ENCODE measurements at regions not wholly inside any gene's neighbourhood (a gene's known extent, or its start where the extent isn't known, plus 50 kb on each side); places are given as distances from the start of the nearest gene placed in this dataset.

DNA sequence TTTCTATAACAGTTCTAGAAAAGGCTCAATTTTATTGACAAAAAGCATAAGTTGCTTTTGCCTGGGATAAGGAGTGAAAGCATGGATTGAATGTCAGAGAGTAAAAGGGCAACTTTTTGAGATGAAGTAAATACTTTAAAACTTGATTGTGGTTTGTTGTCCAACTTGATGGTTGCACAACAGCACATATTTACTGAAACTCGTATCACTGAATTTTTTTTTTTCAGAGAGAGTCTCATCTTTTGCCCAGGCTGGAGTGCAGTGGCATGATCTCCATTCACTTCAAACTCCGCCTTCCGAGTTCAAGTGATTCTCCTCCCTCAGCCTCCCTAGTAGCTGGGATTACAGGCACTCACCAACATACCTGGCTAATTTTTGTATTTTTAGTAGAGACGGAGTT, 856.8 kb downstream of the SH3BGRL start:
- in situ Hi-C loops (cut with HindIII; ENCODE audit: low sequenced_read_pairs), result no loop called here
- DNase-seq (ENCODE audit: low read depth, low spot score), result no peak
- no peak overlapping the region for H3K4me3 ChIP-seq (ENCODE audit: low read depth, low read length)
- TF ChIP-seq, protein P1, sequence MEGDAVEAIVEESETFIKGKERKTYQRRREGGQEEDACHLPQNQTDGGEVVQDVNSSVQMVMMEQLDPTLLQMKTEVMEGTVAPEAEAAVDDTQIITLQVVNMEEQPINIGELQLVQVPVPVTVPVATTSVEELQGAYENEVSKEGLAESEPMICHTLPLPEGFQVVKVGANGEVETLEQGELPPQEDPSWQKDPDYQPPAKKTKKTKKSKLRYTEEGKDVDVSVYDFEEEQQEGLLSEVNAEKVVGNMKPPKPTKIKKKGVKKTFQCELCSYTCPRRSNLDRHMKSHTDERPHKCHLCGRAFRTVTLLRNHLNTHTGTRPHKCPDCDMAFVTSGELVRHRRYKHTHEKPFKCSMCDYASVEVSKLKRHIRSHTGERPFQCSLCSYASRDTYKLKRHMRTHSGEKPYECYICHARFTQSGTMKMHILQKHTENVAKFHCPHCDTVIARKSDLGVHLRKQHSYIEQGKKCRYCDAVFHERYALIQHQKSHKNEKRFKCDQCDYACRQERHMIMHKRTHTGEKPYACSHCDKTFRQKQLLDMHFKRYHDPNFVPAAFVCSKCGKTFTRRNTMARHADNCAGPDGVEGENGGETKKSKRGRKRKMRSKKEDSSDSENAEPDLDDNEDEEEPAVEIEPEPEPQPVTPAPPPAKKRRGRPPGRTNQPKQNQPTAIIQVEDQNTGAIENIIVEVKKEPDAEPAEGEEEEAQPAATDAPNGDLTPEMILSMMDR (IDR thresholded peaks at IDR 0.05; ENCODE audit: low read depth, low read length), result no peak

DNA sequence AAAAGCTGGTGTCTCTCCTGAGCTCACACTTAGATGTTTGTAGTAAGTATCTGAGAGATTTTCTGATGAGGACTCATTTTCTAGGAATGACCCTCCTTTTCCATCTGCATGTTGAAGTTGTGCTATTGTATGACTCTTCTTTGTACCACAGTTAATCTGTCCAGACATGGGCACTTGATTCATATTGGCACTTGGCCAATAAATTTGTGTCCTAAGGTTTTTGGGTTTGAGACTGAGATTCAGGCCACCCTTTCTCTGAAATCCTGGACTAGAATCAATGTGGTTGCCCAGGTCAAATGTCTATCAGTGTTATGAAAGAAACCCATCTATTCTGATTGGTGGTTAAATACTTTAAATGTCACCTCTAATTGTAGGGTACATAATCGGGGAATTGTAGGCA, 869.0 kb downstream of the SH3BGRL start:
- DNase-seq (ENCODE audit: low read depth, low spot score), result no peak
- in situ Hi-C loops (cut with HindIII; ENCODE audit: low sequenced_read_pairs), result no loop called here

DNA sequence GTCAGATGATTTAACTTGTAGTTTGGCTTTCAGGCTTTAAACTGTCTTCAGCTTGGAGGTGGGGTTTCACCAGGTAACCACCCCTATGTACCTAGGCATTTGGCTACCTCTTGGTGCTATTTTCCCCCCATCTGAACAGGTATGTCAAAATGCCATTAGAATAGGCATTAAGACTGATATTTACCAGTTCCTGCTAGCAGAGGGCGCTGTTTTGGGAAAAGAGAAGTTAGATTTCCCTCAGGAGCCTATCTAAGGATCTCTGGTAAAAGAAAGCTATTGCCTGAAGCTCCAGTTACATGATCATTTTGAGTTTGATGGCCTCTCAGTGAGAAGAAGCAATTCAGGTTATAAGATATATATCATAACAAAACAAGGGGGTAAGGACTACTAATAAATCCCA, 879.1 kb downstream of the SH3BGRL start:
- DNase-seq (ENCODE audit: low read depth, low spot score), result no peak
- in situ Hi-C loops (cut with HindIII; ENCODE audit: low sequenced_read_pairs), result no loop called here
- H3K4me3 ChIP-seq (ENCODE audit: low read depth, low read length), result no peak overlapping the region
- TF ChIP-seq, protein P1 (IDR thresholded peaks at IDR 0.05; ENCODE audit: low read depth, low read length), result no peak

More for the DNA sequence above, 869.0 kb downstream of the SH3BGRL start:
- TF ChIP-seq, protein P1 (IDR thresholded peaks at IDR 0.05; ENCODE audit: low read depth, low read length), result no peak
- H3K4me3 ChIP-seq (ENCODE audit: low read depth, low read length), result no peak overlapping the region

DNA sequence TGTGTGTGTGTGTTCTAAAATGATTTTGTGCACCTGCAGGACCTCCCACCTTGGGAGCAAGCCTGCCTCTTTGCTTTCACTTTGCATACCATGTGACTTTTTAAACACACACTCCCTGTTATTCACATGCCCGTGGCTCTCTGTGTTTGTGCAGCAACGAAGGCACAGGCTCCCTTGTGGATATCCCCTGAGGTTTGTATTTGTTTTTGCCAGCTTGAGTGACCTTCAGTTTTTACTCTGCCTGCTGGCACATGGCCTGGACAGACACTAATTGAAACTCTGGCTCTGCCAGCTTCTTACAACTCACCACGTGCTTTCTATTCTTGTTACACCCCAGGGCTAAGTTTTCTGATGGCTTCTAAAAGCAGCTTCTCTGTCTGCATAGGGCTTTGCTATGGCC, 885.8 kb downstream of the SH3BGRL start:
- in situ Hi-C loops (cut with HindIII; ENCODE audit: low sequenced_read_pairs), result no loop called here
- no peak for DNase-seq (ENCODE audit: low read depth, low spot score)
- TF ChIP-seq, protein P1 (IDR thresholded peaks at IDR 0.05; ENCODE audit: low read depth, low read length), result no peak
- H3K4me3 ChIP-seq (ENCODE audit: low read depth, low read length), result no peak overlapping the region

DNA sequence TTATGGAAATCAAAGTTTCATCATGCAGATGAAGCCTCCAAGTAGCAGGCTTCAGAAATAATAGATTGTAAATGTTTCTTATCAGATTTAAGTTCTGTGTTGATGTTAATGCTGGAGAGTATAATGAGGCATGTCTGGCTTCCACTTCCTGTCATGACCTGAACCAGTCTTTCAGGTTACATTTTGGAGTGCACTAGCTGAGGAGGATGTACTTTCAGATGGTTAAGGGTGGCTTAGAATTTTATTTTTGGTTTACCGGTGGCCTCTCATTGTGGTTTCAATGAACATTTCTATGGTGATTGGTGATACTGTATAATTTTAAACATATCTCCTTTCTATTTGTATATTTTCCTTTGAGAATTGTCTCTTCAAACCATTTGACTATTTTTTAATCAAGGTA, 890.4 kb downstream of the SH3BGRL start:
- in situ Hi-C loops (cut with HindIII; ENCODE audit: low sequenced_read_pairs), result no loop called here
- H3K4me3 ChIP-seq (ENCODE audit: low read depth, low read length), result no peak overlapping the region
- TF ChIP-seq, protein P1 (IDR thresholded peaks at IDR 0.05; ENCODE audit: low read depth, low read length), result no peak
- no peak for DNase-seq (ENCODE audit: low read depth, low spot score)

DNA sequence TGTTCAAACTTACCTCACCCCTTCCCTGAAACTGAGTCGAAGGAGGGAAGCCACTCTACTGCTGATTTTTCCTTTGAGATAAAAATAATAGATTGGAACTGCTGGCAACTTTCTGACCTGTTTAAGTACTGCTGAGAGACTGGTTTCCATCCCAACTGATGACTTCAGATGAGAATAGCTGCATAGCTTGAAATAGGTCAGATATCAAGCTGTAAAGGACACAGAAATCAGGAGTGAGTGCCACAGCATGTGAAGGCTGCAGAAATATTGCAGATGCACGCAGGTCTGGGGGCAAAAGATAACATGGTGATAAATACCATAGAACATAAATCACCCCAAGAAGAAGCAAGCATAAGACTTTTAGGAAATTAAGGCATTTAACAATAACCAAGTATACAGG, 923.2 kb downstream of the SH3BGRL start:
- in situ Hi-C loops (cut with HindIII; ENCODE audit: low sequenced_read_pairs), result no loop called here
- DNase-seq (ENCODE audit: low read depth, low spot score), result no peak
- H3K4me3 ChIP-seq (ENCODE audit: low read depth, low read length), result no peak overlapping the region
- TF ChIP-seq, protein P1 (IDR thresholded peaks at IDR 0.05; ENCODE audit: low read depth, low read length), result no peak

All from astrocyte of the spinal cord (primary cell).